ENCODE measurements at regions not wholly inside any gene's neighbourhood (a gene's known extent, or its start where the extent isn't known, plus 50 kb on each side); places are given as distances from the start of the nearest gene placed in this dataset.

- TF ChIP-seq YY1 (IDR thresholded peaks at IDR 0.05; ENCODE audit: borderline replicate concordance in 1 of 3, control insufficient read depth in 1 of 3, extremely low read depth in 1 of 3, insufficient read depth in 3 of 3, insufficient read length in 1 of 3, insufficient replicate concordance in 2 of 3, low read depth in 1 of 3, low read length in 2 of 3) (no peak), FOXA3 (CRISPR knock-in tag; conservative IDR thresholded peaks at IDR 0.05 in 1 of 2, IDR thresholded peaks at IDR 0.05 in 1 of 2) (no peak), TFAM (CRISPR knock-in tag; conservative IDR thresholded peaks at IDR 0.05) (no peak), KAT7 (CRISPR knock-in tag; IDR thresholded peaks at IDR 0.05; ENCODE audit: borderline replicate concordance) (no peak), SMAD1 (IDR thresholded peaks at IDR 0.05; ENCODE audit: low read depth, low read length, partially characterized antibody) (no peak), PYGO2 (tag; IDR thresholded peaks at IDR 0.05) (no peak)
These were observed 730.0 kb downstream of the CDH8 start (continued) for GRCh38 chr16:61306204-61306603.

GRCh38 chr16:61296814-61297213, 739.4 kb downstream of the CDH8 start:
- ChIA-PET POLR2A (no interaction called here), CTCF (ENCODE audit: low intra/inter-chr PET ratio) (no interaction called here)
- BruUV-seq (replicated peaks) = no TSS peak
- TF ChIP-seq MLLT1 (IDR thresholded peaks at IDR 0.05) (no peak), SNRNP70 (optimal IDR thresholded peaks at IDR 0.05; ENCODE audit: low read depth, low read length) (no peak)

More at GRCh38 chr16:61296814-61297213, 739.4 kb downstream of the CDH8 start:
- H4K20me1 ChIP-seq (replicated peaks; ENCODE audit: control insufficient read depth, insufficient read depth, low read length) = no peaks in the 10 kb centered on the region
- H3K79me2 ChIP-seq (ENCODE audit: control insufficient read depth, insufficient read depth, low read length) = no peaks in the 10 kb centered on the region
- H3K36me3 ChIP-seq (ENCODE audit: control insufficient read depth, insufficient read depth, low read length) = no peaks in the 10 kb centered on the region
- H3K4me2 ChIP-seq (ENCODE audit: insufficient read depth, low read length) = no peak overlapping the region
- no peaks in the 10 kb centered on the region for H3K27me3 ChIP-seq (ENCODE audit: control insufficient read depth in 2 of 2, insufficient read depth in 2 of 2, low read length in 2 of 2)
- no peak for FAIRE-seq
- H3K9ac ChIP-seq (ENCODE audit: insufficient read depth in 1 of 2, low read depth in 2 of 2, low read length in 2 of 2) = no peak overlapping the region
- no peak for DNase-seq (ENCODE audit: extremely low read depth in 1 of 4, low spot score in 3 of 4)
- no peak overlapping the region for H2AFZ ChIP-seq (ENCODE audit: low read depth, low read length)
- no peaks in the 10 kb centered on the region for H3K9me3 ChIP-seq (replicated peaks; ENCODE audit: control insufficient read depth, insufficient read depth, low read depth, low read length)
- H3K9me1 ChIP-seq (ENCODE audit: control insufficient read depth, insufficient read depth, low read length) = no peaks in the 10 kb centered on the region
- H3K4me3 ChIP-seq = no peak overlapping the region
- no peaks in the 10 kb centered on the region for H3K4me1 ChIP-seq (replicated peaks in 1 of 2; ENCODE audit: control insufficient read depth in 2 of 2, insufficient read depth in 2 of 2, low read length in 2 of 2)
- intact Hi-C loops (cut with micrococcal nuclease) (no loop called here), in situ Hi-C loops (cut with MboI) (no loop called here)
- no peak overlapping the region for H3K27ac ChIP-seq (ENCODE audit: extremely low read depth, low read depth, low read length)
- 3% methylated on average over 3 of the region's 3 CpGs for WGBS (ENCODE audit: insufficient coverage, low coverage, missing lambda C conversion rate)
- no peak for ATAC-seq
